ENCODE measurements at regions not wholly inside any gene's neighbourhood (a gene's known extent, or its start where the extent isn't known, plus 50 kb on each side); places are given as distances from the start of the nearest gene placed in this dataset.

DNA sequence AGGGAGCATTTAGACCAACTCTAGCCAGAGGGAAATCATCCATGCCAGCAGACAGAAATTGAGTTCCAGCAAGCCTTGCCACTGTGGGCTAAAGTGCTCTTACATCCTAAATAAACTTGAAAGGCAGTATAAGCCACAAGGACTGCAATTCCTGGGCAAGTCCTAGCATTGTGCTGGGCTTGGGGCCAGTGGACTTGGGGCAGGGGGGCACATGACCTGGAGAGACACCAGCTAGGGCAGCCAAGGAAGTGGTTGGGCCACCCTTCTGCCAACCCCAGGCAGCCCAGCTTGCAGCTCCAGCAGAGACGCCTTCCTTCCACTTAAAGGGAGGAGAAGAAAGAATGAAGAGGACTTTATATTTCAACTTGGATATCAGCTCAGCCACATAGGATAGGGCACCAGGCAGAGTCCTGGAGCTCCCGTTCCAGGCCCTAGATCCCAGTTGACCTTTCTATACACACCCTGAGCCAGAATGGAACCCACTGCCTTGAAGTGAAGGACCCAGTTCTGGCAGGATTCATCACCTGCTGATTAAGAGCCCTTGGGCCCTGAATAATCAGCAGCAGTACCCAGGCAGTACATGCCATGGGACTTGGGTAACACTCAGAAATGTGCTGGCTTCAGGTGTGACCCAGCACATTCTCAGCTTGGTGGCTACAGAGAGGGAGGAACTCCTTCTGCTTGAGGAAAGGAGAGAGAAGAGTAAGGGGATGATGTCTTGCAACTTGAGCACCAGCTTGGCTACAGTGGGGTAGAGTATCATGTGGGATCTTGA is 153.0 kb downstream of the GNAI1 start:
- peak; percentile 72 for DNase-seq (ENCODE audit: low read depth)
- no peak overlapping the region for H3K4me3 ChIP-seq (ENCODE audit: low read length)
- TF ChIP-seq, protein P1, sequence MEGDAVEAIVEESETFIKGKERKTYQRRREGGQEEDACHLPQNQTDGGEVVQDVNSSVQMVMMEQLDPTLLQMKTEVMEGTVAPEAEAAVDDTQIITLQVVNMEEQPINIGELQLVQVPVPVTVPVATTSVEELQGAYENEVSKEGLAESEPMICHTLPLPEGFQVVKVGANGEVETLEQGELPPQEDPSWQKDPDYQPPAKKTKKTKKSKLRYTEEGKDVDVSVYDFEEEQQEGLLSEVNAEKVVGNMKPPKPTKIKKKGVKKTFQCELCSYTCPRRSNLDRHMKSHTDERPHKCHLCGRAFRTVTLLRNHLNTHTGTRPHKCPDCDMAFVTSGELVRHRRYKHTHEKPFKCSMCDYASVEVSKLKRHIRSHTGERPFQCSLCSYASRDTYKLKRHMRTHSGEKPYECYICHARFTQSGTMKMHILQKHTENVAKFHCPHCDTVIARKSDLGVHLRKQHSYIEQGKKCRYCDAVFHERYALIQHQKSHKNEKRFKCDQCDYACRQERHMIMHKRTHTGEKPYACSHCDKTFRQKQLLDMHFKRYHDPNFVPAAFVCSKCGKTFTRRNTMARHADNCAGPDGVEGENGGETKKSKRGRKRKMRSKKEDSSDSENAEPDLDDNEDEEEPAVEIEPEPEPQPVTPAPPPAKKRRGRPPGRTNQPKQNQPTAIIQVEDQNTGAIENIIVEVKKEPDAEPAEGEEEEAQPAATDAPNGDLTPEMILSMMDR (IDR thresholded peaks at IDR 0.05; ENCODE audit: insufficient read depth, low read depth, low read length, missing control alignments), result no peak

DNA sequence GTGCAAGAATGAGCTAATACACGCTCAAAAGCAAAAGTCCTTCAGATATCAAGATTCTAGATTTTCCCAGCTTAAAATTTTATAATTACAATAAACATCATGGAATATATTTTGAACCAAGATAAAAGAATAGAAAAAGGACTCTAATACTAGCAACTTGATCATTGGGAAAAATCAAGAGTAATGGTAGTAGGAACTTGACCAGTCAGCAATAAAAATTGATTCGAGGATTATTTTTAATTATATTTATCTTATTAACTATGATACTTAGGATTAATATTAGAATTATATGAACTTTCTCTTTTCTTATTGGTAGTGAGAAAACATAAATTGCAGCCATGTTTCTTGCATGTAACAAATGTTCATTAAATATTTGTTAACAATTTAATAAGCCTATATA is 152.0 kb downstream of the GNAI1 start:
- TF ChIP-seq, protein P1 (IDR thresholded peaks at IDR 0.05; ENCODE audit: insufficient read depth, low read depth, low read length, missing control alignments), result no peak
- no peak overlapping the region for H3K4me3 ChIP-seq (ENCODE audit: low read length)
- DNase-seq (ENCODE audit: low read depth), result no peak

DNA sequence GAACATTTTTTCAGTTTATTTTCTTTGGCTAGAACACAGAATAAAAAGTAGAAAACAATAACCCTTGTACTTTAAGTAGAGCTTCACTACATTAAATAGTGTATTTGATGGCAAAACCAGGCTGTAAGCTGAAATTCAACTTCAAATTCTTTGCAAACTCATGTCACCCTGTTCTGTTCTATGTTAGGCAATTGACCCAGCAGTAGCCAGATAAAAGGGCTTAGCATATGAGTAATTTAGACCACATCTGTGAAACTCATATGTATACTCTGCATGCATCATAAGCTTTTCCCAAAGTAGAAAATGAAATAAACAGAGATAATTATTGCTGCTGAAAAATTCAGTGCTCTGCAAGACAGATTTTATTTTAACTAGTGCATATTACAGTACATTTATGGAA is 150.2 kb downstream of the GNAI1 start:
- H3K4me3 ChIP-seq (ENCODE audit: low read length), result no peak overlapping the region
- DNase-seq (ENCODE audit: low read depth), result peak; percentile 71
- TF ChIP-seq, protein P1 (IDR thresholded peaks at IDR 0.05; ENCODE audit: insufficient read depth, low read depth, low read length, missing control alignments), result no peak

DNA sequence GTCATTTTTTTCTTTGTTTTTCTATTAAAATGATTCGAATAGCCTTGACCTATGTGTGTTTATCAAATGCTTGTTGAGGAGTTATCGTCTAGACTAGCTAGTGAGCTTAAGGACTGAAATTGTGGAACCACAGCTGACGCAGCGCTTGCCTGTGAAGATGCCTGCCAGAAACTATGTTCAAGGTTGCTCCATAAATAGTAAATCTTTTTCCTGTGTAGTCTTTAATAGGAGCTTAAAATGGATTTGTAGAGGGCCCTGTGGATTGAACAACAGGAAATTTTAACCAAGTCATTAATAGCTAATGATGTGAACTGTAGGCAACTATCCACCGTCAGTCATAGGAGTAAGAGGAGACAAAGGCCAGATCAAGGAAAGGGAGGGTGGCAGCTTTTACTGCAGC is 145.1 kb downstream of the GNAI1 start:
- TF ChIP-seq, protein P1 (IDR thresholded peaks at IDR 0.05; ENCODE audit: insufficient read depth, low read depth, low read length, missing control alignments), result no peak
- DNase-seq (ENCODE audit: low read depth), result no peak
- H3K4me3 ChIP-seq (ENCODE audit: low read length), result no peak overlapping the region

DNA sequence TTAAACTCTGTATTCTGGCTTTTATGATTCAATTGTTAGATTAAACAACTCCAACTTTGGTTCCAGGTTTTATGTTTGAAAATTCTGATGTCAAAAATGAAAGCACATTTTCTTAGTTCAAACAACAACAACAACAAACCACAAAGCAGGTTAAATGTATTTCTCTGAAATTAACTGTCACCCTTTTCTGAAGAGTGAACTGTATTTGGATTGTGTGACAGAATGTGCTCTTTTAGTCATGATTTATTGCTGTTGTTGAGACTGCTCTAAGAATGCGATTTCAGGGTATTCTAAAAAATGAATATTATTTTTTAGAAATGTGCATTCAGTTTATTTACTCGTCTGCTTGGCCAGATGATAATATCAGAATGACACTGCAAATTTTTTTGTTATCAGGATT is 144.1 kb downstream of the GNAI1 start:
- H3K4me3 ChIP-seq (ENCODE audit: low read length), result no peak overlapping the region
- TF ChIP-seq, protein P1 (IDR thresholded peaks at IDR 0.05; ENCODE audit: insufficient read depth, low read depth, low read length, missing control alignments), result no peak
- no peak for DNase-seq (ENCODE audit: low read depth)

DNA sequence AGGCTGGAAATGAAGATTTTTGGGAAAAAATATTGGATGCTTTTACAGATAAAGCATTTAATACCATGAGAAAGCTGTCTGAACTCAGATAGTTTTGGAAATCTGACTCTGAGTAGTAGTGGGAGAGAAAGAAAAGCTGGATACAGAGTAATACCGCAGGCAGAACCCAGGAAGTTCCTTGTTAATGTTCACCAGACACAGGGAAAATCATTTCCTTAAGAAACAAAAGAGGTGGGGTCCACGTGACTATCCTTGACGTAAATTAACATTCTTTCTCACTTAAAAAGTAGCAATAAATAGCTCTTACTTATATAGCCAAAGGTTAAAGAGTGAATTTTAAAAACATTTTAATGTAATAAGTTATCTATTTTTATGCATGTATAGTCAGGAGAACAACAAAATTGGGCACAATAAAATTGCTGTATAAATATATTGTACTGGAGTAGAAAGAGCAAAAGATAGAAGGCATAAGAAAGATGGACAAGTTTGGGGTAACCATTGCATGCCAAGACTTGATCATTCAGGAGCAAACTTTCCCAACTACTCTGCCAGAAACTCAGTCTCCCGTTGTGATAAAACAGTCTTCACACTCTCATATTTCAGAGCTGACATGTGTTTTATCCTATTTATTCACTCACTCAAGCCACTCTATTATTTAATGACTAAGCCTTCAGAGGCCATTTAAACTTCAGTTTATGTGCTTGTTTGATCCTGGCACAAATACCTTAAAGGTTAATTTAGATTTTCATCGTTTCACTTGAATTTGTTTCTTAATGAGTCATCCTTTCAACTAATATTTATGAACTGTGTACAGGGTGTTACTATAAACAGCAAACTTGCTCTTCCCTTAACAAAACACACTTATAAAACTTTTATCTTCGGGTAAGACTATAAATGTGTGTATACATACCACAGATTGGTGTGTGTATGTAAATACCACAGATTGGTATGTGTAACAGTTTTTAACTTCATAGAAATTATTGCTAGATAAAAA is 143.1 kb downstream of the GNAI1 start:
- peak; percentile 79 for DNase-seq (ENCODE audit: low read depth)
- TF ChIP-seq, protein P1 (IDR thresholded peaks at IDR 0.05; ENCODE audit: insufficient read depth, low read depth, low read length, missing control alignments), result no peak
- no peak overlapping the region for H3K4me3 ChIP-seq (ENCODE audit: low read length)
